ENCODE measurements at regions not wholly inside any gene's neighbourhood (a gene's known extent, or its start where the extent isn't known, plus 50 kb on each side); places are given as distances from the start of the nearest gene placed in this dataset.
"Not testable (repeated sequence)": the region's sequence is repeated elsewhere in the genome, so short reads cannot be mapped to it uniquely, and the experiment has no call there.

DNA sequence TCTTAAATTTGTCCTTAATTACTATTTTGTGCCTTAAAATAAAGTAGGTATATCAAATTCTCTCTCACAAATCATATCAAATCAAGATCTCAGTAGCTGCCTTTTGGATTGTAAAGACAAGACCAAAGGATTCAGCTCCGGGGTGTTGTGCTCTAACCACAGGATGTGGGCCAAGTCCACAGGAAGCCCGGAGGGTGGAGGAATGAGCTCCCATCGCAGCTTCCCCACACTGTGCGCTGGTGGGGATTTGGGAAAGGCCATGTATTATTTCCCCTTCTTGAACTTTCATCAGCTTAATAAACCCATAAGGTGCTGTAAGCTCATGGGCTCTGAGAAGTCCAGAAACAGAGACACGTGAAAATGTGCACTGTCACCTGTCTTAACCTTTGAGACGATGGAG, 241.6 kb upstream of the TCERG1L start:
- Histone ChIP-seq H3K36me3 (ENCODE audit: control insufficient read depth in 4 of 4, insufficient read depth in 4 of 4, low read length in 3 of 4) (no peaks in the 10 kb centered on the region), H3K27ac (ENCODE audit: insufficient read depth in 1 of 2, low read depth in 1 of 2, low read length in 2 of 2, poor library complexity in 1 of 2, severe bottlenecking in 2 of 2) (no peak overlapping the region), H3K4me3 (ENCODE audit: control insufficient read depth in 1 of 7, extremely low read depth in 1 of 7, insufficient read depth in 4 of 7, low read depth in 2 of 7, low read length in 6 of 7) (no peak overlapping the region), H3K4me1 (ENCODE audit: control extremely low read depth in 1 of 4, control insufficient read depth in 4 of 4, insufficient read depth in 4 of 4, low read length in 3 of 4) (peaks cover 0 to 2% (median 0%) of the 10 kb centered on the region in 4 experiments), H3K9me3 (ENCODE audit: control extremely low read depth in 1 of 5, control insufficient read depth in 4 of 5, insufficient read depth in 2 of 5, low read depth in 1 of 5, low read length in 4 of 5) (no peaks in the 10 kb centered on the region), H3K27me3 (replicated peaks in 2 of 5; ENCODE audit: control insufficient read depth in 4 of 5, insufficient read depth in 5 of 5, low read length in 4 of 5) (peaks cover 2 to 28% (median 5%) of the 10 kb centered on the region in 5 experiments)
- no peak for DNase-seq
- CTCF ChIA-PET, result no interaction called here
- POLR2A ChIA-PET, result no interaction called here
- WGBS (ENCODE audit: insufficient coverage), result 72% methylated on average over 2 of the region's 6 CpGs

GRCh38 chr10:131553581-131553980, 242.1 kb upstream of the TCERG1L start:
- no peak for DNase-seq
- no peaks in the 10 kb centered on the region for H3K9me3 ChIP-seq (ENCODE audit: control extremely low read depth in 1 of 5, control insufficient read depth in 4 of 5, insufficient read depth in 2 of 5, low read depth in 1 of 5, low read length in 4 of 5)
- WGBS (ENCODE audit: insufficient coverage), result 90% methylated on average over 8 of the region's 8 CpGs
- H3K27me3 ChIP-seq (replicated peaks in 2 of 5; ENCODE audit: control insufficient read depth in 4 of 5, insufficient read depth in 5 of 5, low read length in 4 of 5), result peaks cover 2 to 26% (median 5%) of the 10 kb centered on the region in 5 experiments
- POLR2A ChIA-PET, result no interaction called here
- no peak overlapping the region for H3K4me3 ChIP-seq (ENCODE audit: control insufficient read depth in 1 of 7, extremely low read depth in 1 of 7, insufficient read depth in 4 of 7, low read depth in 2 of 7, low read length in 6 of 7)
- H3K4me1 ChIP-seq (ENCODE audit: control extremely low read depth in 1 of 4, control insufficient read depth in 4 of 4, insufficient read depth in 4 of 4, low read length in 3 of 4), result peaks cover 0 to 2% (median 0%) of the 10 kb centered on the region in 4 experiments
- H3K27ac ChIP-seq (ENCODE audit: insufficient read depth in 1 of 2, low read depth in 1 of 2, low read length in 2 of 2, poor library complexity in 1 of 2, severe bottlenecking in 2 of 2), result no peak overlapping the region
- CTCF ChIA-PET, result no interaction called here
- no peaks in the 10 kb centered on the region for H3K36me3 ChIP-seq (ENCODE audit: control insufficient read depth in 4 of 4, insufficient read depth in 4 of 4, low read length in 3 of 4)

DNA sequence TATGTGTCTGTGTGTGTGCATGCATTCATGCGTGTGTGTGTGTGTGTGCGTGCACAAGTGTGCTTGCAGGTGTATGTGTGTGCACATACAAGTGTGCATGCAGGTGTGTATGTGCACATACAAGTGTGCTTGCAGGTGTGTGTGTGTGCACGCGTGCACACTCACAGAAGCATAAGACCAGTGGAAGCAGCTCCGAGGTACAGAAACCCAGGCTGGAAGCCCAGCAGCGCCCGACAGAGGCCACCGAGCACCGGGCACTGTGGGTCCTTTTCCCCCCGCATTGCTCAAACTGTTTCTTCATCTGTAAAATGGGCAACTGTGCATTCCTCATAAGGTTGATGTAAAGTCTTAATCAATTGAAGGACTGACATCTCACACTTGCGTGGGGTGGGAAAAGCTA, 243.3 kb upstream of the TCERG1L start:
- Histone ChIP-seq H3K4me3 (ENCODE audit: control insufficient read depth in 1 of 7, extremely low read depth in 1 of 7, insufficient read depth in 4 of 7, low read depth in 2 of 7, low read length in 6 of 7) (no peak overlapping the region), H3K4me1 (ENCODE audit: control extremely low read depth in 1 of 4, control insufficient read depth in 4 of 4, insufficient read depth in 4 of 4, low read length in 3 of 4) (peaks cover 0 to 2% (median 0%) of the 10 kb centered on the region in 4 experiments), H3K36me3 (ENCODE audit: control insufficient read depth in 4 of 4, insufficient read depth in 4 of 4, low read length in 3 of 4) (no peaks in the 10 kb centered on the region), H3K27me3 (replicated peaks in 2 of 5; ENCODE audit: control insufficient read depth in 4 of 5, insufficient read depth in 5 of 5, low read length in 4 of 5) (peaks cover 2 to 26% (median 5%) of the 10 kb centered on the region in 5 experiments), H3K27ac (ENCODE audit: insufficient read depth in 1 of 2, low read depth in 1 of 2, low read length in 2 of 2, poor library complexity in 1 of 2, severe bottlenecking in 2 of 2) (no peak overlapping the region), H3K9me3 (ENCODE audit: control extremely low read depth in 1 of 5, control insufficient read depth in 4 of 5, insufficient read depth in 2 of 5, low read depth in 1 of 5, low read length in 4 of 5) (no peaks in the 10 kb centered on the region)
- CTCF ChIA-PET, result no interaction called here
- POLR2A ChIA-PET, result no interaction called here
- DNase-seq, result no peak
- WGBS (ENCODE audit: insufficient coverage), result 80% methylated on average over 11 of the region's 11 CpGs

DNA sequence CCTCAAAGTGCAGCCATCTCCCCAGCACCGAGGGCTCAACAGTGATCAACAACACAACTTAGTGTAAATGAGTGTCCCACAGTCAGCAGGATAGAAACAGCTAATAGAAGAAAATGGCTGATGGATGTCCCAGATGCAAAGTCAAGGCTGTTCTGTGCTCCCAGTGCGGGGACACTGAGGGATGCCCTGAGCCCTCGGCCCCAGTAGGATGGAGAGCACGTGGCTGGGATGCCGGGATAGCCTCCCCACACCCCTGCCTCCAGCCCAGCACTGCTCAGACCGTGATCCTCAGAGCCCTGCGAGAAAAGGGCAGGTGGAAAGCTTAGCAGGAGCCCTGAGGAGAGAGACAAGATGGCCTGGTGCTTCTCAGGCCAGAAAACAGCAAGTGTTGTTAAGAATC, 243.9 kb upstream of the TCERG1L start:
- Histone ChIP-seq H3K36me3 (ENCODE audit: control insufficient read depth in 4 of 4, insufficient read depth in 4 of 4, low read length in 3 of 4) (no peaks in the 10 kb centered on the region), H3K4me3 (ENCODE audit: control insufficient read depth in 1 of 7, extremely low read depth in 1 of 7, insufficient read depth in 4 of 7, low read depth in 2 of 7, low read length in 6 of 7) (no peak overlapping the region), H3K27ac (ENCODE audit: insufficient read depth in 1 of 2, low read depth in 1 of 2, low read length in 2 of 2, poor library complexity in 1 of 2, severe bottlenecking in 2 of 2) (no peak overlapping the region), H3K9me3 (ENCODE audit: control extremely low read depth in 1 of 5, control insufficient read depth in 4 of 5, insufficient read depth in 2 of 5, low read depth in 1 of 5, low read length in 4 of 5) (no peaks in the 10 kb centered on the region), H3K4me1 (ENCODE audit: control extremely low read depth in 1 of 4, control insufficient read depth in 4 of 4, insufficient read depth in 4 of 4, low read length in 3 of 4) (peaks cover 0 to 2% (median 0%) of the 10 kb centered on the region in 4 experiments), H3K27me3 (replicated peaks in 2 of 5; ENCODE audit: control insufficient read depth in 4 of 5, insufficient read depth in 5 of 5, low read length in 4 of 5) (peaks cover 2 to 30% (median 5%) of the 10 kb centered on the region in 5 experiments)
- CTCF ChIA-PET, result no interaction called here
- POLR2A ChIA-PET, result no interaction called here
- no peak for DNase-seq
- WGBS (ENCODE audit: insufficient coverage), result 94% methylated on average over 3 of the region's 7 CpGs

DNA sequence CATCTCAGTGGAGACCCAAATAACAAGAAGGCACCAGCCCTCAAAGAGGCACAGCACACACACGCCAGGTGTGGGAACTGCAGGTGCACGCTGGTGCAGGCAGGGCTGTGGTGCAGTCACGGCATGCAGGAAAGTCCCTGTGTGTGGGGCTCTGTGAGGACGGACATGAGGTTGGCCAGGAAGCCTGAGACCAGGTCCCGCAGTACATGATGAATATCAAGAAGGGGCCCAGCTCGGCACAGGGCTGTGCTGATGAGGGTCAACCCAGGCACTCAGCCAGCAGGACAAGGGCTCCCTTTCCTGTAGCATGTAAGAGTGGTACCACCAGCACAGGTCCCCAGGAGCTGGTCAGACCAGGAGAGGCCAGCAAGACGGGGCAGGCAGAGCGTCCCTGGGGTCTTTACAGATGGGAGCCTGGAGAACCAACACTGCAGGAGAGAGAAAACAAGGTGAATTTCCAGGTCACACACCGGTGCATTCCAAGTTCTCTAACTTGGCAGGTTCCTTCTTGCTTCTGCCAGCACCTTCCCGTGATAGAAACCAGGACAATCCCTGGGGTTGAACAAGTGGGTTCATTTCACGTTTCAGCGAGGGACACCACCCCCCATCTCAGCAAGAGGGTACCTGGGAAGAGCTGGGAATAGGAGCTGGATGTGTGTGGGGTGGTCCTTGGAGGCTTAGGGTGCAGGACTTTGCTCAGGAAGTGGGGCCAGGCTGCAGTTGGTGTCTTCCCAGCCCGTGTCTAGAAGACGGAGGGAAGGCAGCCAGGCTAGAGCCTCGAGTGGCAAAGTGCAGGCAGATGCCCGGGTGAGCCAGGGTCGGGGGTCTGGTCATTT, 244.8 kb upstream of the TCERG1L start:
- ChIA-PET CTCF (no interaction called here), POLR2A (no interaction called here)
- DNase-seq, result no peak
- peaks cover 0 to 2% (median 0%) of the 10 kb centered on the region in 4 experiments for H3K4me1 ChIP-seq (ENCODE audit: control extremely low read depth in 1 of 4, control insufficient read depth in 4 of 4, insufficient read depth in 4 of 4, low read length in 3 of 4)
- 87% methylated on average over 14 of the region's 17 CpGs for whole genome bisulfite sequencing (ENCODE audit: insufficient coverage)
- no peaks in the 10 kb centered on the region for H3K36me3 ChIP-seq (ENCODE audit: control insufficient read depth in 4 of 4, insufficient read depth in 4 of 4, low read length in 3 of 4)
- H3K9me3 ChIP-seq (ENCODE audit: control extremely low read depth in 1 of 5, control insufficient read depth in 4 of 5, insufficient read depth in 2 of 5, low read depth in 1 of 5, low read length in 4 of 5), result no peaks in the 10 kb centered on the region
- no peak overlapping the region for H3K27ac ChIP-seq (ENCODE audit: insufficient read depth in 1 of 2, low read depth in 1 of 2, low read length in 2 of 2, poor library complexity in 1 of 2, severe bottlenecking in 2 of 2)
- H3K27me3 ChIP-seq (replicated peaks in 2 of 5; ENCODE audit: control insufficient read depth in 4 of 5, insufficient read depth in 5 of 5, low read length in 4 of 5), result peaks cover 2 to 32% (median 5%) of the 10 kb centered on the region in 5 experiments
- H3K4me3 ChIP-seq (ENCODE audit: control insufficient read depth in 1 of 7, extremely low read depth in 1 of 7, insufficient read depth in 4 of 7, low read depth in 2 of 7, low read length in 6 of 7), result no peak overlapping the region

DNA sequence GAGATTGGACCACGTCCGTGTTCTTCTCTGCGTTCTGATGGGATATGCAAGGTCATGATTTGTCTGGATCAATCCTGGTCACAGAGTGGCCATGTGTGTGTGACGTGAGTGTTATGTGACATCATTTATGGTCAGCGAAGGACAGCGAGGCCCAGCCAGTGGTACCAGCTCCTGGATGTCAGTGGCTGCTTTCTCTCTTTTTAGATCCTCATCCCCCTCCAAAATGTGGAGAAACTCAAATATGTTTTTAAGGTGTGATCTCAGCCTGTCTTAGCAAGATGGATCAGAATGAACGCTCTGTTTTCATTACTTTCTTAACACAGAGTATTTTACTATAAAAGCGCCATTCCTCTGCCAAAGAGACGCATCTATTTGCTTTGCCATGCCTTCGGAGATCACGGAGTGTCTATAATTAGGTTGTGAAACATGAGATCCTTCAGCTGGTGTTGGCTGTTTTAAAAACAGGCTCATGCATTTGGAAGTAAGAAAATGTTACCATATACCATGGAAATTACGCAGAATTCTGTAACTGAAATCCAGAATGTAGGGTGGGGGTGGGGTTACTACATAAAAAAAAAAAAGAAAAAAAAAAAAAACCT, 245.5 kb upstream of the TCERG1L start:
- WGBS (ENCODE audit: insufficient coverage), result 96% methylated on average over 11 of the region's 12 CpGs
- H3K36me3 ChIP-seq (ENCODE audit: control insufficient read depth in 4 of 4, insufficient read depth in 4 of 4, low read length in 3 of 4), result no peaks in the 10 kb centered on the region
- no peak for DNase-seq
- no peaks in the 10 kb centered on the region for H3K9me3 ChIP-seq (ENCODE audit: control extremely low read depth in 1 of 5, control insufficient read depth in 4 of 5, insufficient read depth in 2 of 5, low read depth in 1 of 5, low read length in 4 of 5)
- ChIA-PET CTCF (no interaction called here), POLR2A (no interaction called here)
- H3K4me1 ChIP-seq (ENCODE audit: control extremely low read depth in 1 of 4, control insufficient read depth in 4 of 4, insufficient read depth in 4 of 4, low read length in 3 of 4), result peaks cover 0 to 2% (median 0%) of the 10 kb centered on the region in 4 experiments
- no peak overlapping the region for H3K27ac ChIP-seq (ENCODE audit: insufficient read depth in 1 of 2, low read depth in 1 of 2, low read length in 2 of 2, poor library complexity in 1 of 2, severe bottlenecking in 2 of 2)
- H3K4me3 ChIP-seq (ENCODE audit: control insufficient read depth in 1 of 7, extremely low read depth in 1 of 7, insufficient read depth in 4 of 7, low read depth in 2 of 7, low read length in 6 of 7), result no peak overlapping the region
- peaks cover 2 to 33% (median 8%) of the 10 kb centered on the region in 5 experiments for H3K27me3 ChIP-seq (replicated peaks in 2 of 5; ENCODE audit: control insufficient read depth in 4 of 5, insufficient read depth in 5 of 5, low read length in 4 of 5)

DNA sequence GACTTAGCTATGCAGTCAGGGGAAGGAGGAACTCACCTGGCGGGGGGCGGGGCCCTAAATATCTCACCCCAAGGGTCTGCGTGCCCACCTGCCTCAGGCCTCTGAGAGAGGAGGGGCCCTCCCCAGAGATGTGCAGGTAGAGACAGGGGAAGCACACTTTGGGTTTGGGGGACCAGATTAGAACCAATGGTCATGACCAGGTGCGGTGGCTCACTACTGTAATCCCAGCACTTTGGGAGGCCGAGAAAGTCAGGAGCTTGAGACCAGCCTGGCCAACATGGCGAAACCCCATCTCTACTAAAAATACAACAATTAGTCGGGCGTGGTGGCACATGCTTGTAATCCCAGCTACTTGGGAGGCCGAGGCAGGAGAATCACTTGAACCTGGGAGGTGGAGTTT, 246.4 kb upstream of the TCERG1L start:
- WGBS (ENCODE audit: insufficient coverage), result 93% methylated on average over 4 of the region's 9 CpGs
- POLR2A ChIA-PET; H3K27ac ChIP-seq (ENCODE audit: insufficient read depth in 1 of 2, low read depth in 1 of 2, low read length in 2 of 2, poor library complexity in 1 of 2, severe bottlenecking in 2 of 2); H3K4me3 ChIP-seq (ENCODE audit: control insufficient read depth in 1 of 7, extremely low read depth in 1 of 7, insufficient read depth in 4 of 7, low read depth in 2 of 7, low read length in 6 of 7); H3K9me3 ChIP-seq (ENCODE audit: control extremely low read depth in 1 of 5, control insufficient read depth in 4 of 5, insufficient read depth in 2 of 5, low read depth in 1 of 5, low read length in 4 of 5); H3K36me3 ChIP-seq (ENCODE audit: control insufficient read depth in 4 of 4, insufficient read depth in 4 of 4, low read length in 3 of 4); CTCF ChIA-PET; H3K4me1 ChIP-seq (ENCODE audit: control extremely low read depth in 1 of 4, control insufficient read depth in 4 of 4, insufficient read depth in 4 of 4, low read length in 3 of 4); DNase-seq: not testable (repeated sequence)
- H3K27me3 ChIP-seq (replicated peaks in 2 of 5; ENCODE audit: control insufficient read depth in 4 of 5, insufficient read depth in 5 of 5, low read length in 4 of 5), result peaks cover 2 to 29% (median 6%) of the 10 kb centered on the region in 5 experiments

Measured in common myeloid progenitor, CD34-positive (primary cell).